ENCODE measurements at regions not wholly inside any gene's neighbourhood (a gene's known extent, or its start where the extent isn't known, plus 50 kb on each side); places are given as distances from the start of the nearest gene placed in this dataset.
"Not testable (repeated sequence)": the region's sequence is repeated elsewhere in the genome, so short reads cannot be mapped to it uniquely, and the experiment has no call there.

- DNase-seq, result no peak
These were observed 115.1 kb upstream of the CXADR start for GRCh38 chr21:17397703-17398102.

GRCh38 chr21:17398954-17399353 lies 113.9 kb upstream of the CXADR start:
- not testable (repeated sequence) for DNase-seq

GRCh38 chr21:17402937-17403336 lies 109.9 kb upstream of the CXADR start:
- no peak for DNase-seq

- DNase-seq, result no peak
These were observed 106.6 kb upstream of the CXADR start for GRCh38 chr21:17406202-17406601.

- no peak for DNase-seq
These were observed 98.1 kb upstream of the CXADR start for GRCh38 chr21:17414766-17415165.

GRCh38 chr21:17416139-17416538 lies 96.7 kb upstream of the CXADR start:
- no peak for DNase-seq

- DNase-seq, result no peak
These were observed 89.9 kb upstream of the CXADR start for GRCh38 chr21:17422931-17423330.

GRCh38 chr21:17427157-17427556 lies 85.7 kb upstream of the CXADR start:
- DNase-seq, result no peak

GRCh38 chr21:17427831-17428483 lies 84.9 kb upstream of the CXADR start:
- no peak for DNase-seq

GRCh38 chr21:17428484-17428869 lies 84.4 kb upstream of the CXADR start:
- no peak for DNase-seq

GRCh38 chr21:17428980-17429379 lies 83.9 kb upstream of the CXADR start:
- DNase-seq, result no peak

GRCh38 chr21:17429936-17430335 lies 82.9 kb upstream of the CXADR start:
- DNase-seq, result no peak

GRCh38 chr21:17432732-17433057 lies 80.1 kb upstream of the CXADR start:
- DNase-seq, result no peak

GRCh38 chr21:17433730-17434129 lies 79.1 kb upstream of the CXADR start:
- DNase-seq, result no peak

- no peak for DNase-seq
These were observed 77.0 kb upstream of the CXADR start for GRCh38 chr21:17435565-17436543.

- DNase-seq, result no peak
These were observed 76.2 kb upstream of the CXADR start for GRCh38 chr21:17436626-17437111.

- no peak for DNase-seq
These were observed 74.2 kb upstream of the CXADR start for GRCh38 chr21:17438635-17439034.

GRCh38 chr21:17440969-17441368 lies 71.9 kb upstream of the CXADR start:
- DNase-seq, result no peak

GRCh38 chr21:17441370-17441769 lies 71.5 kb upstream of the CXADR start:
- no peak for DNase-seq

GRCh38 chr21:17442165-17442564 lies 70.7 kb upstream of the CXADR start:
- DNase-seq, result no peak

GRCh38 chr21:17444828-17445227 lies 68.0 kb upstream of the CXADR start:
- no peak for DNase-seq

GRCh38 chr21:17446737-17447136 lies 66.1 kb upstream of the CXADR start:
- DNase-seq, result no peak

- DNase-seq, result no peak
These were observed 63.1 kb upstream of the CXADR start for GRCh38 chr21:17449701-17450100.
